Glomerular visceral epithelial cell (primary cell): ENCODE measurements at regions not wholly inside any gene's neighbourhood (a gene's known extent, or its start where the extent isn't known, plus 50 kb on each side); places are given as distances from the start of the nearest gene placed in this dataset.

Source experiments
- DNase-seq: peaks from one replicate; pipeline ENCODE4 v3.0.0-alpha.2; 2016; ENCODE audit errors: extremely low spot score

- no peak for DNase-seq
Measured at GRCh38 chr2:166560022-166560421, 66.0 kb upstream of the SCN7A start.

GRCh38 chr2:166550923-166551322 is 56.9 kb upstream of the SCN7A start:
- no peak for DNase-seq

GRCh38 chr2:166545473-166545872 is 51.4 kb upstream of the SCN7A start:
- no peak for DNase-seq
